Cardiac muscle cell (in vitro differentiated cells and primary cell): ENCODE measurements at regions not wholly inside any gene's neighbourhood (a gene's known extent, or its start where the extent isn't known, plus 50 kb on each side); places are given as distances from the start of the nearest gene placed in this dataset.

Experiments used
- DNase-seq, 2 donors: peaks; one replicate each; pipeline versions ENCODE4 v3.0.0 to v3.0.0-alpha.2; 2010 to 2017; ENCODE audit warnings: low read depth in 1 of 2, low spot score in 1 of 2
- H3K27ac ChIP-seq: fragments of 200-600 bp; sonication (generic); 2 replicates; pipeline ENCODE4 v1.5.1; 2016
- H3K27me3 ChIP-seq: fragments of 200-600 bp; sonication (generic); 2 replicates; pipeline ENCODE4 v1.6.0; 2016; ENCODE audit warnings: control low read depth
- H3K36me3 ChIP-seq: fragments of 200-600 bp; sonication (generic); 2 replicates; pipeline ENCODE4 v1.5.1; 2016; ENCODE audit warnings: control low read depth
- H3K4me1 ChIP-seq: fragments of 200-600 bp; sonication (generic); 2 replicates; pipeline ENCODE4 v1.8.1; 2017; ENCODE audit warnings: low read depth, mild to moderate bottlenecking, mixed run types
- H3K4me3 ChIP-seq: fragments of 200-600 bp; sonication (generic); 2 replicates; pipeline ENCODE4 v1.5.1; 2016; ENCODE audit warnings: mild to moderate bottlenecking
- H3K9me3 ChIP-seq: fragments of 200-600 bp; sonication (generic); 2 replicates; pipeline ENCODE4 v1.5.1; 2017; ENCODE audit warnings: low read depth, mild to moderate bottlenecking, control low read depth
- TF ChIP-seq, protein P1 (sequence below): IDR thresholded peaks from 2 replicates; pipeline ENCODE4 v1.5.1; 2012; ENCODE audit warnings: low read depth, mild to moderate bottlenecking, low read length

DNA sequence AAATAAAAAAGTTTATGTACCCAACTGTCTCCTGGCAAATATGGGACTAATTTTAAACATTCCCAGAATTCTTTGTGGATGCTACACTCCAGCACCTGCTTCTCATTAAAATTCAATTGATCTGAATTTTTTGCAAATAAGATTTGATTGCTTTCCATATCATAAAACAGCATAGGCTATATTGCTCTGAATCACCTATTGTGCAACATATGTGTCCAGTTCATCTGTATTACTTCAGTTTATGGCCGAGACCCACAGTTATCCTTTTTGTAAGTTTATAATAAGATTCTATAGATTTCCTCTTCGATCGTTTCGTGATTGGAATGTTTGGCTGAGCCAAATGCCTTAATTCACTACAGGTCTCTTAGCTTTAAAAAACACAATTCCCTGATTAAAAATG is 351.1 kb downstream of the TFEC start:
- H3K9me3 ChIP-seq, result no peaks in the 10 kb centered on the region
- no peaks in the 10 kb centered on the region for H3K27me3 ChIP-seq
- H3K4me3 ChIP-seq, result no peak overlapping the region
- no peaks in the 10 kb centered on the region for H3K4me1 ChIP-seq
- TF ChIP-seq, protein P1, sequence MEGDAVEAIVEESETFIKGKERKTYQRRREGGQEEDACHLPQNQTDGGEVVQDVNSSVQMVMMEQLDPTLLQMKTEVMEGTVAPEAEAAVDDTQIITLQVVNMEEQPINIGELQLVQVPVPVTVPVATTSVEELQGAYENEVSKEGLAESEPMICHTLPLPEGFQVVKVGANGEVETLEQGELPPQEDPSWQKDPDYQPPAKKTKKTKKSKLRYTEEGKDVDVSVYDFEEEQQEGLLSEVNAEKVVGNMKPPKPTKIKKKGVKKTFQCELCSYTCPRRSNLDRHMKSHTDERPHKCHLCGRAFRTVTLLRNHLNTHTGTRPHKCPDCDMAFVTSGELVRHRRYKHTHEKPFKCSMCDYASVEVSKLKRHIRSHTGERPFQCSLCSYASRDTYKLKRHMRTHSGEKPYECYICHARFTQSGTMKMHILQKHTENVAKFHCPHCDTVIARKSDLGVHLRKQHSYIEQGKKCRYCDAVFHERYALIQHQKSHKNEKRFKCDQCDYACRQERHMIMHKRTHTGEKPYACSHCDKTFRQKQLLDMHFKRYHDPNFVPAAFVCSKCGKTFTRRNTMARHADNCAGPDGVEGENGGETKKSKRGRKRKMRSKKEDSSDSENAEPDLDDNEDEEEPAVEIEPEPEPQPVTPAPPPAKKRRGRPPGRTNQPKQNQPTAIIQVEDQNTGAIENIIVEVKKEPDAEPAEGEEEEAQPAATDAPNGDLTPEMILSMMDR, result no peak
- no peaks in the 10 kb centered on the region for H3K36me3 ChIP-seq
- H3K27ac ChIP-seq, result no peak overlapping the region
- no peak for DNase-seq

DNA sequence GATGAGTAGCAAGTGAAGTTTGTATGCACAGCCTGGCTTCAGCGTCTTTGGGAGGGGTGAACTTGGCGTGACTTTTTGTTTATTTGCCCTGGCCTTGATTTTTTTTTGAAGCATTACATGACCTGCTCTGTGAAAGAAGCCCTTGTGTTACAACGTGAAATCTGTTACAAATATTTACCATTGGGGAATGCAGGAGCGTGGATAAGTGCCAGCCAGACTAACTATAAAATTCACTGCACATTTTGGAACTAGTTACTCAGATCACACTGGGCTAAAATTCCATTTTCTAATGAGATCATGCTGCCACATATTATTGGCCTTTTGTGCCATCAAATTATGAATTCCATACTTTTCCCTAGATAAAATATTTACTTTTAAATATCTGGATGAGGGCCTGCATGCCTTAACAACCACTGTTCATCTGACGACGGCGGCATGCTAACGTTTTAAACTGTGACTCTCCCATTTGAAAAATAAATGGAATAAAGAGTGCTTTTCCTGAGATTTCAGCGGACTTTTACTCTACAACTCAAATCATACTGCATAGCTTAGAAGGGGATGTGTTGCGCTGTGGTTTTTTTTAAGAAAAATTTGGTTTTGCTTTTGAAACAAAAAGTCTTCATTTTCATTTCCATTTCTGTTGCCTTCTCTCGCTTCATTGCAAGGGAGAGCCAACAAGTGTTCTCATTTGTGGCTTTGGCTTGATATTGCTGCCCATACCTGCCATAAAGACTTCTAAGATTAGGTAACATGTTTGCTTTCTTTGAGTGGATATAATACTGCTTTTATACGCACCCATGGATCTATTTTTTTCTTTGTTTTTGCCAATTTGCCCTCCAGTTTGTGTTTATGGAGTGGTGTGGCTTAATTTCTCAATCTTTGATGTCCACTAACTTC is 352.2 kb downstream of the TFEC start:
- H3K9me3 ChIP-seq, result no peaks in the 10 kb centered on the region
- no peak overlapping the region for H3K27ac ChIP-seq
- no peaks in the 10 kb centered on the region for H3K36me3 ChIP-seq
- no peak overlapping the region for H3K4me3 ChIP-seq
- DNase-seq, result peak in 1 of 2 donors; percentile 38
- TF ChIP-seq, protein P1, result no peak
- H3K27me3 ChIP-seq, result no peaks in the 10 kb centered on the region
- no peaks in the 10 kb centered on the region for H3K4me1 ChIP-seq

DNA sequence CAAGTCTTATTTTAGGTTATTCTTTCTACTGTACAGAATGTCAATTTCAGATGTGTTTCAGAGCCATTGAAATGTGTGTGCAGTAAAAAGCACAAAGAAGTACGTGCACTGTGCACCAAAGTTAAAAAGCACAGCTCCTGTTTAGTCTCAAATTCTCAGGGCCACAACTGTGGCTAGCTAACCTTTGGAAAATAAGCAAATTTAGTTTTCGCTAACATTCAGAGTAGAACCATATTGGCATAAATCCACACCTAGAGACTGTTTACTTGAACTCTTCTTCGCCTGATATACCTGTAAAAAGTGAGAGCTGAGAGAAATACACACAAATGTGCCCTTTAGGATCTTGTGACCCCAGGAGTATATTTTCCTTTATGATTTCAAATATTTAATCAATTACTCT is 353.9 kb downstream of the TFEC start:
- Histone ChIP-seq H3K27me3 (no peaks in the 10 kb centered on the region), H3K9me3 (no peaks in the 10 kb centered on the region), H3K36me3 (no peaks in the 10 kb centered on the region), H3K27ac (no peak overlapping the region), H3K4me3 (no peak overlapping the region), H3K4me1 (no peaks in the 10 kb centered on the region)
- DNase-seq, result no peak
- TF ChIP-seq, protein P1, result no peak

DNA sequence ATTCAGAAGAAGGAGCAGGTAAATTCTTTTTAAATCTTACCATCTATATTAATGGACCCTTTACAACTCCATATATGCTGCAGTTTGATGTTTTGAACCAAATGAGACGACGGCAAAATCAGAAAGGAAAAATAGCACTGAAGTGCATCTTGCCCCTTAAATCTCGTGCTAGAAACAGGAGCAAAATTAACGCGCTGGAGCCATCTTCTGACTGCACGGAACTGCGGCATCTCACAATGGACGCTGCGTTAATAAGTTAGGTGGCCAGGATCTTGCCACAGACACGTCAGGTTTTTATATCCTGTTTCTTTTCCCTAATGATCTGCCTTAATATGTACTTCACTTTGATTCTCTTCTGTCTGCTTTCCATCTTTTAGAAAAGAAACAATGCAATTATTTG is 354.5 kb downstream of the TFEC start:
- TF ChIP-seq, protein P1, result peak; percentile 38
- Histone ChIP-seq H3K36me3 (no peaks in the 10 kb centered on the region), H3K4me3 (no peak overlapping the region), H3K9me3 (no peaks in the 10 kb centered on the region), H3K4me1 (no peaks in the 10 kb centered on the region), H3K27ac (no peak overlapping the region), H3K27me3 (no peaks in the 10 kb centered on the region)
- peak in 1 of 2 donors; percentile 64 for DNase-seq

DNA sequence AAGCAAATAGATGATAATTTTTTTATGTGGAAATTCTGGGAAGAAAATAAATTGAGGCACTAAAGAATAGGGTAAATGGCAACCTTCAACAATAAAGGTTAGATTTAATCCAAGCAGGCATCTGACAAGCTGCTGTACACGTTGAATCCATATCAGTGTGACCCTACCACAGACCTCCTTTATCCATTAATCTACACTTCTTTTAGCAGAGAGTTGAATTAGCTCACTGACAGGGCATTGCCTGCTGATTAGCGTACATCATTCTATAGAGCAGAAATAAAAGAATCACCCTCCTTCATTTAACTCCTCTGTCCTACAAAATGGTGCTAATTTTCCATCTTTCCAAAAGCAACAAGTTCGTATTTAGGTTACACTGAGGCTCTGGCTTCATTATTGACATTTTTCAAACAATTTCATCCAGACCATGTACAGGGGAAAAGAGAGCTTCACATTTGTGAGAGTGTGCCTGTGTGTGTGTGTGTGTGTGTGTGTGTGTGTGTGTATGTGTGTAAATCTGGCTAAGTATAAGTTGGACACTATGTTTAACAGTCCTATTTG is 356.0 kb downstream of the TFEC start:
- Histone ChIP-seq H3K4me1 (no peaks in the 10 kb centered on the region), H3K27ac (no peak overlapping the region), H3K4me3 (no peak overlapping the region), H3K27me3 (no peaks in the 10 kb centered on the region), H3K36me3 (no peaks in the 10 kb centered on the region), H3K9me3 (no peaks in the 10 kb centered on the region)
- no peak for DNase-seq
- TF ChIP-seq, protein P1, result no peak
